AG04450 (cell line): ENCODE measurements at regions not wholly inside any gene's neighbourhood (a gene's known extent, or its start where the extent isn't known, plus 50 kb on each side); places are given as distances from the start of the nearest gene placed in this dataset.

ENCODE experiments used
- CTCF ChIA-PET: fragments of 300-600, 350-600 bp; formaldehyde crosslinking; extraction: SDS; loops from one replicate; lab custom pipeline; 2022; ENCODE audit warnings: antibody characterized with exemption, inconsistent platforms; lab: Charles Lee
- POLR2A ChIA-PET: fragments of 350-600 bp; formaldehyde crosslinking; extraction: SDS; loops from one replicate; lab custom pipeline; 2021; ENCODE audit warnings: antibody characterized with exemption, inconsistent platforms; lab: Yijun Ruan, JAX
- DNase-seq: peaks from one replicate; pipeline ENCODE4 v3.0.0-alpha.2; 2011; ENCODE audit warnings: low read depth, low spot score
- H3K27ac ChIP-seq: one replicate; pipeline ENCODE4 v1.5.1; 2012; ENCODE audit warnings: low read depth, low read length, control low read depth
- H3K27me3 ChIP-seq: one replicate; pipeline ENCODE4 v1.6.0; 2012; ENCODE audit warnings: low read length; ENCODE audit not compliant: control insufficient read depth, insufficient read depth
- H3K4me3 ChIP-seq: 2 replicates; pipeline ENCODE4 v1.5.1; 2011; ENCODE audit warnings: mild to moderate bottlenecking, low read depth, low read length, control low read depth
- H3K9me3 ChIP-seq: 2 replicates; pipeline ENCODE4 v1.5.1; 2012; ENCODE audit warnings: low read length; ENCODE audit not compliant: control insufficient read depth, insufficient read depth
- CTCF ChIP-seq: IDR thresholded peaks from 2 replicates; pipeline ENCODE4 v1.5.1; 2011; ENCODE audit warnings: low read depth, low read length, control low read depth, inconsistent platforms

- H3K4me3 ChIP-seq, result no peak overlapping the region
- POLR2A ChIA-PET, result no interaction called here
- no peak overlapping the region for H3K27ac ChIP-seq
- H3K9me3 ChIP-seq, result no peaks in the 10 kb centered on the region
- H3K27me3 ChIP-seq, result no peaks in the 10 kb centered on the region
- no peak for TF ChIP-seq CTCF
- CTCF ChIA-PET, result no interaction called here
- DNase-seq, result no peak
Observed at GRCh38 chr1:209311770-209312169, 271.7 kb upstream of the CAMK1G start.

- no peak for TF ChIP-seq CTCF
- DNase-seq, result no peak
- no peaks in the 10 kb centered on the region for H3K27me3 ChIP-seq
- H3K9me3 ChIP-seq, result no peaks in the 10 kb centered on the region
- ChIA-PET CTCF (interaction anchor here (1.4 kb wide), 1 partner anchor 18 kb away, joined by 3 read pairs; no protein-coding TSS in a partner anchor), POLR2A (no interaction called here)
- H3K4me3 ChIP-seq, result no peak overlapping the region
- H3K27ac ChIP-seq, result no peak overlapping the region
Observed at GRCh38 chr1:209316929-209317328, 266.6 kb upstream of the CAMK1G start.

GRCh38 chr1:209318181-209319056 lies 265.1 kb upstream of the CAMK1G start:
- no peaks in the 10 kb centered on the region for H3K27me3 ChIP-seq
- CTCF ChIA-PET, result no interaction called here
- TF ChIP-seq CTCF, result no peak
- no peak overlapping the region for H3K27ac ChIP-seq
- DNase-seq, result no peak
- H3K4me3 ChIP-seq, result no peak overlapping the region
- POLR2A ChIA-PET, result no interaction called here
- no peaks in the 10 kb centered on the region for H3K9me3 ChIP-seq

GRCh38 chr1:209319057-209319432 lies 264.5 kb upstream of the CAMK1G start:
- no peak for DNase-seq
- Histone ChIP-seq H3K4me3 (no peak overlapping the region), H3K9me3 (no peaks in the 10 kb centered on the region), H3K27me3 (no peaks in the 10 kb centered on the region), H3K27ac (no peak overlapping the region)
- ChIA-PET CTCF (interaction anchor here (0.8 kb wide), 1 partner anchor 36 kb away, joined by 3 read pairs; no protein-coding TSS in a partner anchor), POLR2A (no interaction called here)
- no peak for TF ChIP-seq CTCF

- Histone ChIP-seq H3K27me3 (no peaks in the 10 kb centered on the region), H3K4me3 (no peak overlapping the region), H3K27ac (no peak overlapping the region), H3K9me3 (no peaks in the 10 kb centered on the region)
- ChIA-PET POLR2A (no interaction called here), CTCF (interaction anchor here (0.7 to 0.8 kb wide), 3 partner anchors 16 to 262 kb away, joined by 3 to 6 read pairs (median 5); no protein-coding TSS in a partner anchor)
- no peak for TF ChIP-seq CTCF
- DNase-seq, result no peak
Observed at GRCh38 chr1:209319549-209319948, 264.0 kb upstream of the CAMK1G start.
